OCI-LY1 (cell line): ENCODE measurements at regions not wholly inside any gene's neighbourhood (a gene's known extent, or its start where the extent isn't known, plus 50 kb on each side); places are given as distances from the start of the nearest gene placed in this dataset.
A peak's percentile ranks its signal among the peaks of the same experiment; 100 is the strongest.

ENCODE experiments used
- CTCF ChIP-seq: fragments of 200-600 bp; sonication (generic), shearing (Covaris generic); IDR thresholded peaks from 2 replicates; pipeline ENCODE4 v1.5.1; 2017; ENCODE audit warnings: mild to moderate bottlenecking, antibody characterized with exemption, low read length, moderate library complexity, mixed read lengths
- EZH2 ChIP-seq: fragments of 200-600 bp; sonication (generic), shearing (Covaris generic); IDR thresholded peaks from 2 replicates; pipeline ENCODE4 v1.8.0; 2017; ENCODE audit warnings: borderline replicate concordance, mixed run types, mild to moderate bottlenecking, antibody characterized with exemption, low read length, moderate library complexity, mixed read lengths

DNA sequence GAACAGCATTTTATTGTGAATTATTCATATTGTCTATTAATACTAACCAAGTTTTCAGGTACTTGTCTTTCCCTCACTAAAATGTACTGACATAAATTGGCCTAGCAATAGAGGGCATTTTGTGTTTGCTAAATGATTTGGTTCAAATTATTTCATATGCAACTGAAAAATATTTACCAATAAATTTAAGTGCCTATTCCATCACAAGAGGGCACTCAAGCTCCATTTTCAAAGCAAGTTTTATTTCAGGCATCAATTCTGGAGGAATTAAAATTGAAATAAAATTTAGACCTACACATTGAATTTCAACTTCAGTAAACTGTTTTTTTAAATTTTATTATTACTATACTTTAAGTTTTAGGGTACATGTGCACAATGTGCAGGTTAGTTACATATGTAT is 114.3 kb upstream of the SYNCRIP start:
- peak; percentile 45; the same call in 1 of the 2 replicates for TF ChIP-seq CTCF
- TF ChIP-seq EZH2: no peak
